NCI-H526 (cell line): ENCODE measurements at regions not wholly inside any gene's neighbourhood (a gene's known extent, or its start where the extent isn't known, plus 50 kb on each side); places are given as distances from the start of the nearest gene placed in this dataset.
A peak's percentile ranks its signal among the peaks of the same experiment; 100 is the strongest.

Source experiments
- DNase-seq, 2 experiments: peaks; one replicate each; lab custom pipeline; 2025; lab: John Stamatoyannopoulos, UW

- no peak for DNase-seq
Observed at GRCh38 chr1:25055961-25056360, 125.9 kb upstream of the RUNX3 start.

DNA sequence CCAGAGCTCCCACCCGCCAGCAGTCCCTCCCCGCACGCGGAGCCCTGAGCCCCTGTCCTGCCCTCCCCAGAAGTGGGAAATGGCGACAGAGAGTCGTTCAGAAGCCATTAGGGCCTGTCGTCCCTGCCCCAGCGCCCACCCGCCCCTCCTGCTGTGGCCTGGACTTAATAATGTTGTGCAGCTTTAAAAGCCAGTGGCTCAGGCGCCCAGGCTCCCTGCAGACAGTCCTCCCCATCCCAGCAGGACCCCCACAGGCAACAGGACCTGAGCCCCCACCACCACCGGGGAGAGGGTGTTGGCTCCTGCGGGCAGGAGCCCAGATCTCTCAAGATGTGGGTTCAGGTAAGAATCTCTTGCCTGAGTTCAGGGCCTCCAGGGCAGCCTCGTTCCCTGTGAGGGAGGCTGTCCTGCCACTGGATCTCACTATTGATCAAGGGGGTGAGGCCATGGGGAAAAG is 125.3 kb upstream of the RUNX3 start:
- DNase-seq: no peak

- no peak for DNase-seq
Observed at GRCh38 chr1:25054526-25055323, 124.6 kb upstream of the RUNX3 start.

GRCh38 chr1:25053576-25054250 is 123.6 kb upstream of the RUNX3 start:
- no peak for DNase-seq

- no peak for DNase-seq
Observed at GRCh38 chr1:25051906-25052305, 121.8 kb upstream of the RUNX3 start.

GRCh38 chr1:25051504-25051903 is 121.4 kb upstream of the RUNX3 start:
- DNase-seq: no peak

DNA sequence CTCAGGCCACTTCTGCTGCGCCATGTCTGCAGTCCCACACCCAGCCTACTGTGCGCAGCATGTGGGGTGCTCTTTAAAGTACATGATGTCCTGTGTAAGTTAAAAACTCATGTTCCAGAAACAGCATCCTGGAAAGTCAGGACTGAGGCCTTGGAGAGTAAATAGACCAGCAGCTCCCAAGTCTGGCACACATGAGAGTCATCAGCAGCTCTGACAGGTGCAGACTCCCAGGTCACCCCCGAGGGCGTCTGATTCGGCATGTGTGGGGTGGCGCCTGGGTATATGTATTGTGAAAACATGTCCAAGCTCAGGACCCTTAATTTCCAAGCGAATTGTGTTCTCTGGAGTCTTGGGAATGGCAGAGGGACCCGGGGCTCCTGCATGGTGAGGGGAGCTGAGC is 120.1 kb upstream of the RUNX3 start:
- no peak for DNase-seq

DNA sequence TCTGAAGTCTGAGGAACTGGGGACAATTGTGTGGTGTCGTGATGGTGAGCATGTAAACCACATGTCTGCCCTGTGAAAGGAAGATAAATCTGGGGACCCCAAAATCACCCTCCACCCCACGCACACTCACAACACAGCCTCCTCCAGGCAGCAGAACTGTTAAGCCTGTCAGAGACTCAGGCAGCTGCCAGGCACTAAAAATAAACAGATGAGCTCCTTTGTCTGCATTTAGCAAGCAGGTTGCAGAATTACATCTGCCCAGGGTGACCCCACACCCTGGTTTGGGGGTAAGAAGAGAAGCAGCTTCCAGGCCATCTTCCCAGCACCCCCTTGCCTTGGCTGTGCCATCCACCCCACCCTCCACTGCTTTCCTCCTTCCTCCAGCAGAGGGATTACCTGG is 119.1 kb upstream of the RUNX3 start:
- DNase-seq: no peak

- DNase-seq: no peak
Observed at GRCh38 chr1:25048728-25049127, 118.7 kb upstream of the RUNX3 start.

GRCh38 chr1:25047506-25048240 is 117.6 kb upstream of the RUNX3 start:
- no peak for DNase-seq

GRCh38 chr1:25046194-25046532 is 116.1 kb upstream of the RUNX3 start:
- DNase-seq: no peak

DNA sequence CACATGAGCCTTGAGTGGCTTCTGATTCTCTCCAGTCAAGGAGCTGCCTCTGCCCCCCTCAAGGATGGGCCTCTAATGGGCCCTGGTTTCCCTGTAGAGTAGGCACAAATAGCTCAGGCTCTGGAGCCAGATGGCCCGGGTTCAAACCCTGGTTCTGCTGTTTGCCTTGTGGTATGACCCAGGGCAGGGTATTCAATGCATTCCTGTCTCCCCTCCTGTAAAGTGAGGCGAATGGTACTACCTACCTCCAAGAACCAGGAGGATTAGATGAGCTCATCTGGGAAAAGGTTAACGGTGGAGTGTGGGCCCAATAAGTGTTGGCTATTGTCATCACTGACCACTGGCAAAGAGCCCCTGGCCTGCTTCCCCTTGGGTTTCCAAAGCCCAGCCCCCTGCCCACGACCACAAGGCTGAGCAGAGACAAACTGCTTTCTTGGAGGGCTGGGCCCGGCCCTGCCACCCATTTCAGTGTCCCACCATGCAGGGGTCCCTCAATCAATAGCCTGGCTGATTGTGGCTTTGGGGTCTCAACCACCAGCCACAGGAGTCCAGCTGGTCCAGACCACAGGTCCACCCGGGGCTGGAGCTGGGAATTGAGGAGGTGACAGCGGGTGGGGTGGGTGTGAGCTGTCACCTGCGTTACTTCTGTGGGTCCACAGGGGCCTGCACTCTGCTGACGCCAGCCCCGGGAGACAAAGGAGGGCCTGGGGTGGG is 115.6 kb upstream of the RUNX3 start:
- DNase-seq: no peak

DNA sequence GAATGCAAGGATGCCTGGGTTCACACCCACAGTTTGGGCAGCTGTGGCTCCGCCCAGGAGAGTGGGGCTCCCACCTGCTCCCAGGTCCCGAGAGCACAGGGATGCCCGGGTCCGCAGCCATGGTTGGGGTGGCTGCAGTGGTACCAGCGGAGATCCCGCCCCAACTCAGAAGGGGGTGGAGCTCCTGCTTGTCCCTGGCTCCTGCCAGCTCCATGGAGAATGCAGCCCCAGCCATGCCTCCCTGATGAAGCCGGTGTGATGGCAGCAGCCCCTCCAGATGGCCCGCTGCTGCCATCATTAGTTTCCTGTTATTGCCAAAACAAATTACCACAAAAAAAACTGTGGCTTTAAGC is 113.1 kb upstream of the RUNX3 start:
- DNase-seq: no peak

DNA sequence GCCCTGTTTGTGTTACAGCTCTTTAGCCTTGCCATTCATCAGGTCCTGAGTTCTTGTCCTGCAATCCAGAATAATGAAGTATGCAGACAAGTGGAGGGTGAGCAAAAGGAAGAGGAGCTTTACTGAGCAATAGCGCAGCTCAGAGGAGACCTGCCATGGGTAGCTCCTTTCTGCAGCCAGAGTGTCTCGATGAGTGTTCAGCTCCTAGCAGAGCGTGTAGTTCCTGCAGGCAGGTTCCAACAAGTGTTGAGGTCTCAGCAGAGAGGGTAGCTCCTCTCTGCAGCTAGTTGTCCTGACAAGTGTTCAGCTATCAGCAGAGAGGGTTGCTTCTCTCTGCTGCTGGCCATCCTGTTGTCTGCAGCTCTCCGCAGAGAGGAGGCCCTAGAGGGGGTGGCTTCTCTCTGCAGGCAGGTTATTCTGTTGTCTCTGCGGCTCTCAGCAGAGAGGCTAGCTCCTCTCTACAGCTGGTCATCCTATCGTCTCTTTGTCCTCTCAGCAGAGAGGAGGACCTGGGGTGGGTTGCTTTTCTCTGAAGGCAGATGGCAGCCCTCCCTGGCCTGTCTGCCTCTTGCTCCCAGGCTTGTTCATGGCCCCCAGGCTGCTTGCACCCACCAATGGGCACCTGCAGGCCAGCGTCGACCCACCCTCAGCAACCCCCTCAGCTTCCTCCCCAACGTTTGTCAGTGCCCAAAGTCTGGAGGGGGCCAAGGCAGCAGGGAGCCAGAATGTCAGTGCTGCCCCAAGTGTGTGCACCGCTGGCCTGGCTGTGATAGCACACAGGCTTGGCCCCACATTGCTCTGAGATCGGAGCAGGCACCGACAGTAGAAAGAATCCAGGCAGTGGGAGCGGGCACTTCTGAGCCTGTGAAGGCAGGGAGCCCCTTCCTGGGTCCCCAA is 112.5 kb upstream of the RUNX3 start:
- DNase-seq: no peak

DNA sequence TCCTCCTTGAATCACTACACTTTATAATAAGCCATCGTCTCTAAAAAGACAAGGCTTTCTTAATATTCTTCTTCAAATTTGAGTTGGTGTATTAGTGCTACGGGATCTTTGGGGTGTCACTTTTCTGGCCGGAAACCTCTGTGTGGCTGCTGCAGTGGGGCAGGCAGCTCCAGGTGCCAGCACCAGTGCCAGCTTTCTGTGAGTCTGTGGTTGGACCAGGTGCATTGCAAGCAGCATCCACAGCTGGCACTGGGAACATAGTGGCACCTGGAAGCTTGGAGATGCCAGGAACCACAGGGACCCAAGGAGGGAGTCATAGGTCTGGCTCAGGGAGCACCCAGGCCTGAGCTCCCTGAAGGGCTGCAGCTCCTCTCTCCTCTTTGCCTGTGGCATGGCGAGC is 111.8 kb upstream of the RUNX3 start:
- DNase-seq: no peak

GRCh38 chr1:25040122-25040685 is 110.1 kb upstream of the RUNX3 start:
- no peak for DNase-seq

DNA sequence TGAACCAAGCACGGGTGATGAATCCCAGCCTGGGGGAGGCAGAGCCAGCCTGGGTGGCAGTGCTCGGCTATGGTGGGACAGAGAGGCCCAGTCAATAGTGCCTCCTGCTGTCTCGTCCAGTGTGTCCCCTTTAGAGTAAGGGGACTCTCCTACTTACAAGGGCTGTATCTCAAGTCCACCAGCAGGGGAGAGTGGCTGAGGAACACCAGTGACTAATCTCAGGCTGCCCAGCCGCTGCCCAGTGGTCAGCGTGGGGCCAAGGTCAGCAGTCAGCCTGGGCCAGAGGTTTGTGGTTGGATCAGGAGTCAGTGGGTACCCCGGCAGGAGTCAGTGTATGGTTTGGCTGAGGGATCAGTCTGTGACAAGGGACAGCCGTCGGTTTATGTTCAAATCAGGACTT is 109.2 kb upstream of the RUNX3 start:
- DNase-seq: no peak

DNA sequence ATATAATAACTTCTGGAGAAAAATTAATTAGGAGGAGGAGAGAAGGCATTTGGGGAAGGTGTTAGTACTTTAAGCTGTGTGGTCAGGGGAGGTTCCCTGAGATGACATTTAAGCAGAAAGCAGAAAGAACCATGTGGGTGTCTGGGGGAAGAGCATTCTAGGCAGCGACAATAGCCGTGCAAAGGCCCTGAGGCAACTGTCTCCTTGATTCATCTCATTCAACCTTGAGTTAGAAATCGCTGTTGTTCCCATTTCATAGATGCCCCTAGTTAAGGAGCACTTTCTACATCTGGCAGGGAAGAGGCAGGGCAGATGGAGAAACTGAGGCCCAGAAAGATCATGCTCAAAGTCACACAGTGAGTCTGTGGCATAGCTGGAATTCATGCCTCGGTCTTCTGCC is 108.6 kb upstream of the RUNX3 start:
- no peak for DNase-seq

GRCh38 chr1:25037174-25038074 is 107.3 kb upstream of the RUNX3 start:
- peak in 1 of 2 experiments; percentile 47 for DNase-seq

DNA sequence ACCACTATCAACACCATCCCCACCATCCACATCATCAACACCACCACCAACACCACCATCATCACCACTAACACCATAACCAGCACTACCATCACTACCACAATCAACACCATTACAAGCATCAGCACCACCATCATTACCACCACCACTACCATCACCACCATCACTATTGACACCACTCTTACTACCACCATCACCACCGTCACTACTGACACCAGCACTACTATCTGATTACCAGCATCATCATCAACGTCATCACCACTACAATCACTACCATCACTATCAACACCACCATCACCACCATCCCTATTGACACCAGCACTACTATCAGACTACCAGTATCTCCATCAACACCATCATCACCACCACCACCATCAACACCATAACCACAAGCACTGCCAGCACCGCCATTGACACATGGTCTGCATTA is 106.1 kb upstream of the RUNX3 start:
- DNase-seq: no peak
